Gastroesophageal sphincter (tissue), 4 donors: ENCODE measurements at regions not wholly inside any gene's neighbourhood (a gene's known extent, or its start where the extent isn't known, plus 50 kb on each side); places are given as distances from the start of the nearest gene placed in this dataset.

Experiments used
- ATAC-seq: fragments of 150-250 bp; one replicate; pipeline ENCODE4 v1.9.1; 2016; ENCODE audit warnings: mild to moderate bottlenecking, moderate library complexity
- H3K27ac ChIP-seq, 4 donors: fragments of 200-600 bp; sonication (generic) in 3 of 4; 1 replicate in 3 of 4; 2 replicates in 1 of 4; pipeline ENCODE4 v1.5.1; 2016 to 2019
- H3K27me3 ChIP-seq: fragments of 200-600 bp; sonication (generic); one replicate; pipeline ENCODE4 v1.5.1; 2019
- H3K36me3 ChIP-seq, 2 donors: fragments of 200-600 bp; sonication (generic); one replicate each; pipeline ENCODE4 v1.5.1; 2019; ENCODE audit warnings: control low read depth in 1 of 2
- H3K4me1 ChIP-seq, 3 donors: fragments of 200-600 bp; sonication (generic); 1 replicate in 2 of 3; 2 replicates in 1 of 3; pipeline ENCODE4 v1.5.1; 2016 to 2019; ENCODE audit warnings: control low read depth in 2 of 3
- H3K4me3 ChIP-seq, 2 donors: fragments of 200-600 bp; sonication (generic); one replicate each; pipeline ENCODE4 v1.5.1; 2019; ENCODE audit warnings: mild to moderate bottlenecking in 1 of 2, moderate library complexity in 1 of 2
- H3K9me3 ChIP-seq, 3 donors: fragments of 200-600 bp; sonication (generic); one replicate each; pipeline ENCODE4 v1.5.1; 2017 to 2019; ENCODE audit warnings: control low read depth in 2 of 3
- EP300 ChIP-seq: sonication (generic); formaldehyde crosslinking; IDR thresholded peaks from one replicate; pipeline ENCODE4 v1.6.1; 2017; ENCODE audit warnings: antibody characterized with exemption, mild to moderate bottlenecking
- POLR2A ChIP-seq, 2 donors: fragments of 450-650 bp; IDR thresholded peaks; one replicate each; pipeline ENCODE4 v1.6.1; 2017; ENCODE audit warnings: antibody characterized with exemption in 2 of 2, mild to moderate bottlenecking in 2 of 2, moderate library complexity in 1 of 2
- POLR2AphosphoS5 ChIP-seq: sonication (generic); formaldehyde crosslinking; IDR thresholded peaks from one replicate; pipeline ENCODE4 v1.6.1; 2017; ENCODE audit warnings: antibody characterized with exemption
- WGBS, 2 donors: methylation state at CpG; one replicate each; pipeline ENCODE4 v1.1.5; 2018; ENCODE audit warnings: low coverage in 1 of 2; 5-methylcytosine and 5-hydroxymethylcytosine counted together
- TF ChIP-seq, protein P1 (sequence below), 4 experiments: fragments of 200-600 bp in 2 of 4; fragments of 450-650 bp in 2 of 4; sonication (generic) in 1 of 4; IDR thresholded peaks; one replicate each; pipeline ENCODE4 v1.5.1; 2017 to 2019; ENCODE audit warnings: antibody characterized with exemption in 4 of 4, mild to moderate bottlenecking in 2 of 4, moderate library complexity in 2 of 4

- no peaks in the 10 kb centered on the region for H3K27me3 ChIP-seq
- no peak for ATAC-seq
Measured at GRCh38 chr13:54232700-54233099, 1204.1 kb downstream of the OLFM4 start.

GRCh38 chr13:54234607-54235006 lies 1206.0 kb downstream of the OLFM4 start:
- no peaks in the 10 kb centered on the region for H3K36me3 ChIP-seq
- 88 to 91% methylated on average over 6 to 7 of the region's 7 CpGs for WGBS, 2 donors
- no peaks in the 10 kb centered on the region for H3K4me1 ChIP-seq
- H3K27me3 ChIP-seq, result no peaks in the 10 kb centered on the region
- no peak for TF ChIP-seq POLR2AphosphoS5
- no peak for TF ChIP-seq EP300
- TF ChIP-seq, protein P1, sequence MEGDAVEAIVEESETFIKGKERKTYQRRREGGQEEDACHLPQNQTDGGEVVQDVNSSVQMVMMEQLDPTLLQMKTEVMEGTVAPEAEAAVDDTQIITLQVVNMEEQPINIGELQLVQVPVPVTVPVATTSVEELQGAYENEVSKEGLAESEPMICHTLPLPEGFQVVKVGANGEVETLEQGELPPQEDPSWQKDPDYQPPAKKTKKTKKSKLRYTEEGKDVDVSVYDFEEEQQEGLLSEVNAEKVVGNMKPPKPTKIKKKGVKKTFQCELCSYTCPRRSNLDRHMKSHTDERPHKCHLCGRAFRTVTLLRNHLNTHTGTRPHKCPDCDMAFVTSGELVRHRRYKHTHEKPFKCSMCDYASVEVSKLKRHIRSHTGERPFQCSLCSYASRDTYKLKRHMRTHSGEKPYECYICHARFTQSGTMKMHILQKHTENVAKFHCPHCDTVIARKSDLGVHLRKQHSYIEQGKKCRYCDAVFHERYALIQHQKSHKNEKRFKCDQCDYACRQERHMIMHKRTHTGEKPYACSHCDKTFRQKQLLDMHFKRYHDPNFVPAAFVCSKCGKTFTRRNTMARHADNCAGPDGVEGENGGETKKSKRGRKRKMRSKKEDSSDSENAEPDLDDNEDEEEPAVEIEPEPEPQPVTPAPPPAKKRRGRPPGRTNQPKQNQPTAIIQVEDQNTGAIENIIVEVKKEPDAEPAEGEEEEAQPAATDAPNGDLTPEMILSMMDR (IDR thresholded peaks at IDR 0.05), result no peak
- TF ChIP-seq POLR2A (IDR thresholded peaks at IDR 0.05), result no peak
- no peak for ATAC-seq
- H3K9me3 ChIP-seq, result no peaks in the 10 kb centered on the region
- no peak overlapping the region for H3K4me3 ChIP-seq
- no peak overlapping the region for H3K27ac ChIP-seq

More at GRCh38 chr13:54232700-54233099, 1204.1 kb downstream of the OLFM4 start:
- Histone ChIP-seq H3K27ac (no peak overlapping the region), H3K4me1 (no peaks in the 10 kb centered on the region), H3K4me3 (no peak overlapping the region), H3K36me3 (no peaks in the 10 kb centered on the region), H3K9me3 (no peaks in the 10 kb centered on the region)
- 58 to 62% methylated on average over 1 of the region's 1 CpG for WGBS, 2 donors
- TF ChIP-seq POLR2AphosphoS5, result no peak
- TF ChIP-seq, protein P1 (IDR thresholded peaks at IDR 0.05), result no peak

- no peak for ATAC-seq
- TF ChIP-seq POLR2A (IDR thresholded peaks at IDR 0.05), result no peak
- TF ChIP-seq, protein P1 (IDR thresholded peaks at IDR 0.05), result no peak
- no peak for TF ChIP-seq EP300
- no peak for TF ChIP-seq POLR2AphosphoS5
- H3K27me3 ChIP-seq, result no peaks in the 10 kb centered on the region
- no peaks in the 10 kb centered on the region for H3K36me3 ChIP-seq
- no peaks in the 10 kb centered on the region for H3K4me1 ChIP-seq
- no peak overlapping the region for H3K27ac ChIP-seq
- no peak overlapping the region for H3K4me3 ChIP-seq
- H3K9me3 ChIP-seq, result no peaks in the 10 kb centered on the region
Measured at GRCh38 chr13:54241719-54242118, 1213.1 kb downstream of the OLFM4 start.

GRCh38 chr13:54248306-54248705 lies 1219.7 kb downstream of the OLFM4 start:
- TF ChIP-seq POLR2A (IDR thresholded peaks at IDR 0.05) (no peak), POLR2AphosphoS5 (no peak), EP300 (no peak)
- TF ChIP-seq, protein P1 (IDR thresholded peaks at IDR 0.05), result no peak
- Histone ChIP-seq H3K9me3 (no peaks in the 10 kb centered on the region), H3K36me3 (no peaks in the 10 kb centered on the region), H3K4me3 (no peak overlapping the region), H3K4me1 (no peaks in the 10 kb centered on the region), H3K27me3 (no peaks in the 10 kb centered on the region), H3K27ac (no peak overlapping the region)
- no peak for ATAC-seq
- 46 to 61% methylated on average over 3 of the region's 3 CpGs for WGBS, 2 donors

- H3K27me3 ChIP-seq, result no peaks in the 10 kb centered on the region
- no peaks in the 10 kb centered on the region for H3K4me1 ChIP-seq
- no peak overlapping the region for H3K4me3 ChIP-seq
- WGBS, 2 donors, result 51 to 66% methylated on average over 2 of the region's 2 CpGs
- no peaks in the 10 kb centered on the region for H3K9me3 ChIP-seq
- no peaks in the 10 kb centered on the region for H3K36me3 ChIP-seq
- no peak for ATAC-seq
- H3K27ac ChIP-seq, result no peak overlapping the region
- TF ChIP-seq POLR2A (IDR thresholded peaks at IDR 0.05) (no peak), POLR2AphosphoS5 (no peak), EP300 (no peak)
- TF ChIP-seq, protein P1 (IDR thresholded peaks at IDR 0.05), result no peak
Measured at GRCh38 chr13:54261856-54262255, 1233.2 kb downstream of the OLFM4 start.
